Stimulated activated CD8-positive, alpha-beta memory T cell treated with anti-CD3 and anti-CD28 coated beads, Interleukin-15, amount 100 ng/mL, for 48 hours (primary cell): ENCODE measurements at regions not wholly inside any gene's neighbourhood (a gene's known extent, or its start where the extent isn't known, plus 50 kb on each side); places are given as distances from the start of the nearest gene placed in this dataset.

ENCODE experiments used
- DNase-seq, 2 donors: peaks; one replicate each; pipeline ENCODE4 v3.0.0-alpha.2; 2020; ENCODE audit warnings: low read depth in 2 of 2

GRCh38 chr13:22287343-22287920 is 616.6 kb downstream of the FGF9 start:
- DNase-seq: no peak

- DNase-seq: no peak
These were observed 617.6 kb downstream of the FGF9 start for GRCh38 chr13:22288496-22288895.

- no peak for DNase-seq
These were observed 618.8 kb downstream of the FGF9 start for GRCh38 chr13:22289711-22290110.

GRCh38 chr13:22298530-22298929 is 627.7 kb downstream of the FGF9 start:
- no peak for DNase-seq

- no peak for DNase-seq
These were observed 641.0 kb downstream of the FGF9 start for GRCh38 chr13:22311734-22312404.

- DNase-seq: no peak
These were observed 641.5 kb downstream of the FGF9 start for GRCh38 chr13:22312405-22312803.

- no peak for DNase-seq
These were observed 645.7 kb downstream of the FGF9 start for GRCh38 chr13:22316494-22317025.

GRCh38 chr13:22320991-22321390 is 650.1 kb downstream of the FGF9 start:
- no peak for DNase-seq

GRCh38 chr13:22325761-22326160 is 654.9 kb downstream of the FGF9 start:
- DNase-seq: no peak

- no peak for DNase-seq
These were observed 661.5 kb downstream of the FGF9 start for GRCh38 chr13:22332416-22332815.

GRCh38 chr13:22336460-22336859 is 665.6 kb downstream of the FGF9 start:
- no peak for DNase-seq

GRCh38 chr13:22357132-22357531 is 686.3 kb downstream of the FGF9 start:
- DNase-seq: peak in 1 of 2 donors; percentile 1

GRCh38 chr13:22369090-22369489 is 698.2 kb downstream of the FGF9 start:
- no peak for DNase-seq

- no peak for DNase-seq
These were observed 699.0 kb downstream of the FGF9 start for GRCh38 chr13:22369840-22370239.

- DNase-seq: no peak
These were observed 701.4 kb downstream of the FGF9 start for GRCh38 chr13:22372261-22372660.

GRCh38 chr13:22375151-22375550 is 704.3 kb downstream of the FGF9 start:
- no peak for DNase-seq

- DNase-seq: no peak
These were observed 717.0 kb downstream of the FGF9 start for GRCh38 chr13:22387899-22388298.

- DNase-seq: no peak
These were observed 729.0 kb downstream of the FGF9 start for GRCh38 chr13:22399801-22400420.

GRCh38 chr13:22402682-22403081 is 731.8 kb downstream of the FGF9 start:
- DNase-seq: no peak

GRCh38 chr13:22403144-22403543 is 732.3 kb downstream of the FGF9 start:
- no peak for DNase-seq

GRCh38 chr13:22405891-22406290 is 735.0 kb downstream of the FGF9 start:
- DNase-seq: no peak

GRCh38 chr13:22412452-22412851 is 741.6 kb downstream of the FGF9 start:
- no peak for DNase-seq

GRCh38 chr13:22422023-22422422 is 751.1 kb downstream of the FGF9 start:
- no peak for DNase-seq
